ENCODE measurements at regions not wholly inside any gene's neighbourhood (a gene's known extent, or its start where the extent isn't known, plus 50 kb on each side); places are given as distances from the start of the nearest gene placed in this dataset.

DNA sequence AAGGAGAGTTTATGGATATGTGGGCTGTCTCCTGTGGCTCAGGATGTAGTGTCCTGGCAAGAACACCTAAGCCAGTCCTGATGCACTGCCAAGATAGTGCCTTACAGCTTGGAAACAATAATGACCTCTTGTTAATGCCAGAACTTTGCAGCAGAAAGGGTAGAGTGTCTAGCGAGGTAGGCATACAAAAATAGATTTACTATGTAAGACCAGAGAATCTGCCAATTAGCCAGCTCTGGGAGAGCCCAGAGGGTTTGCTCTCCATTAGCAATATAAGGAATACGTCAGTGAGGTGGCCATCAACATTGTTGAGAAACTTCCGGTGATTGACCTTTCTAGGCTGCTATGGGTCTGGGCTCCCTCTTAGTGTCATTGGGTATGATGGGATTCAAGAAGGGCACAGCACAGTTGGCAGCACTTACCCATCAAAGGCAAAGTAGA is 178.5 kb upstream of the GALNT2 start:
- Mint-ChIP-seq H3K27me3 (peaks cover 9% of the 10 kb centered on the region), H3K4me3 (no peak overlapping the region), H3K9me3 (no peaks in the 10 kb centered on the region), H3K36me3 (ENCODE audit: low read depth) (no peaks in the 10 kb centered on the region), H3K4me1 (no peaks in the 10 kb centered on the region), H3K27ac (no peak overlapping the region)
- intact Hi-C loops (cut with micrococcal nuclease) = no loop called here
- ATAC-seq (ENCODE audit: low read depth) (no peak), DNase-seq (no peak)
- CTCF ChIA-PET = no interaction called here
- TF ChIP-seq, protein P1, sequence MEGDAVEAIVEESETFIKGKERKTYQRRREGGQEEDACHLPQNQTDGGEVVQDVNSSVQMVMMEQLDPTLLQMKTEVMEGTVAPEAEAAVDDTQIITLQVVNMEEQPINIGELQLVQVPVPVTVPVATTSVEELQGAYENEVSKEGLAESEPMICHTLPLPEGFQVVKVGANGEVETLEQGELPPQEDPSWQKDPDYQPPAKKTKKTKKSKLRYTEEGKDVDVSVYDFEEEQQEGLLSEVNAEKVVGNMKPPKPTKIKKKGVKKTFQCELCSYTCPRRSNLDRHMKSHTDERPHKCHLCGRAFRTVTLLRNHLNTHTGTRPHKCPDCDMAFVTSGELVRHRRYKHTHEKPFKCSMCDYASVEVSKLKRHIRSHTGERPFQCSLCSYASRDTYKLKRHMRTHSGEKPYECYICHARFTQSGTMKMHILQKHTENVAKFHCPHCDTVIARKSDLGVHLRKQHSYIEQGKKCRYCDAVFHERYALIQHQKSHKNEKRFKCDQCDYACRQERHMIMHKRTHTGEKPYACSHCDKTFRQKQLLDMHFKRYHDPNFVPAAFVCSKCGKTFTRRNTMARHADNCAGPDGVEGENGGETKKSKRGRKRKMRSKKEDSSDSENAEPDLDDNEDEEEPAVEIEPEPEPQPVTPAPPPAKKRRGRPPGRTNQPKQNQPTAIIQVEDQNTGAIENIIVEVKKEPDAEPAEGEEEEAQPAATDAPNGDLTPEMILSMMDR (IDR thresholded peaks at IDR 0.05) = no peak
- POLR2A ChIA-PET = no interaction called here

DNA sequence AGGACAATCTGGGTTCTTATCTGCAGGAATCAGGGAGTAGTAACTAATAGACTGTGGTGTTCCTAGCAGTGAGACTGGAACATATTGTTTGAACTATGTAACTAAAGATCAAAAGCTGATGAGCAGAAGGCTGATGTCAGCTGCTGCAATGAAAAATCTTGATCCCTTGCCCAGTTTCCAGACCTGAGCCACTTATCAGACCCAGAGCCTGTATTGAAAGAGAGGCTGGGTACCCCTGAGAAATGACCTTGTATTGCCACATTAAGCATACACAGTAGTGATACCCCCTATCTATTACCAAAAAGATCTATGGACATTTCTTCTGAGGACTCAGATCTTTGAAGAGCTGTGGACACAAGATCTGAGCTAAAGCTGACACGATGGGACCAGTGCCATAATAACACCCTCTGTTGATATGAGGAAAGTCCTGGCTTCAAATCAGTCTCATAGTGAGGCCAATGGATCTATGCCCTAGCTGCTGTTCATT is 178.0 kb upstream of the GALNT2 start:
- H3K36me3 Mint-ChIP-seq (ENCODE audit: low read depth) = no peaks in the 10 kb centered on the region
- TF ChIP-seq, protein P1 (IDR thresholded peaks at IDR 0.05) = no peak
- intact Hi-C loops (cut with micrococcal nuclease) = no loop called here
- POLR2A ChIA-PET = no interaction called here
- H3K4me1 Mint-ChIP-seq = no peaks in the 10 kb centered on the region
- DNase-seq = no peak
- peaks cover 5% of the 10 kb centered on the region for H3K27me3 Mint-ChIP-seq
- no peak overlapping the region for H3K27ac Mint-ChIP-seq
- H3K9me3 Mint-ChIP-seq = no peaks in the 10 kb centered on the region
- CTCF ChIA-PET = no interaction called here
- H3K4me3 Mint-ChIP-seq = no peak overlapping the region
- no peak for ATAC-seq (ENCODE audit: low read depth)

DNA sequence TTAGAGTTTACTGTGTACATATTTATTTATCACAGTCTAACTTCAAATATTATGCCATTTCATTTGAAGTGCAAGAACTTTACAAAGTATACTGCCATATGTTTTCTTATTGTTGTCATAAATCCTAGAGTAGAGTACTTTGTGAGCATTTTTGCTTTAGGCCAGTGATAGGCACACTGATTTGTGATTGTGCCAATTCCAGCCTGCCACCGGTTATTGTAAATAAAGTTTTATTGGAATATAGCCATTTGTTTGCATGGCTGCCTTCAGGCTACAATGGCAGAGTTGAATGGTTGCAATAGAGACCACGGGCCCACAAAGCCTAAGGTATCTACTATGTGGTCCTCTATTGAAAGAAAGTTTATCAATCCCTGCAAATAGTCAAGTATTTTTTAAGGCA is 175.8 kb upstream of the GALNT2 start:
- DNase-seq = no peak
- no peaks in the 10 kb centered on the region for H3K4me1 Mint-ChIP-seq

DNA sequence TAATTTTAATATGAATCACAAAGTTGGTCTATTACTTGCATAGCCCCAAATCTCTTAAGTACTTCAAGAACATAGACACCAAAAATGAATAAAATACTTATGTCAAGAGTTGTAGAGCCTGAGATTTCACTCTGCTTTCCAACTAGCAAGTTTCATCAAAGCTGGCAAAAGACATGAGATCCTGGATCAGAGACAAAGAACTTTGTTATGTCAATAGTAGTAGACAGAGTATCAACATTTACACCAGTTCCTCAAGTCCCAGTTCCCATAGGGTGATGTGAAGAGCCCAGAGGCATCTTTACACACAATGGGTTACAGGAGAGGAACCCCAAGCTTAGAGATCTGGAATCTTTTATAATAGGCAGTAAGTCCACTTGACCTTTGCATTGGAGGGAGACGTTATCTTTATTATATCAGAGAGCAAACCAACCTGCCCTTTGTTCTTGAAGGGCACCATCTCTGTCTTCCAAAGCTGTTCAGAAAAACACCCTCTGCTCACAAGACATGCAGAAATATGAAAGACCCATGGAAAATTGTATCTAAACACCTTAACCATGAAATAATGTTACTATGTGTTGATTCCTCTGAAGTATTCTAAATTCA is 174.4 kb upstream of the GALNT2 start:
- intact Hi-C loops (cut with micrococcal nuclease) = no loop called here
- Mint-ChIP-seq H3K36me3 (ENCODE audit: low read depth) (no peaks in the 10 kb centered on the region), H3K27ac (no peak overlapping the region), H3K9me3 (no peaks in the 10 kb centered on the region), H3K4me3 (no peak overlapping the region), H3K4me1 (no peaks in the 10 kb centered on the region), H3K27me3 (peaks cover 15% of the 10 kb centered on the region)
- TF ChIP-seq, protein P1 (IDR thresholded peaks at IDR 0.05) = no peak
- ChIA-PET POLR2A (no interaction called here), CTCF (no interaction called here)
- no peak for ATAC-seq (ENCODE audit: low read depth)
- no peak for DNase-seq

More for the DNA sequence above, 175.8 kb upstream of the GALNT2 start:
- no peak overlapping the region for H3K4me3 Mint-ChIP-seq
- H3K36me3 Mint-ChIP-seq (ENCODE audit: low read depth) = no peaks in the 10 kb centered on the region
- ChIA-PET CTCF (no interaction called here), POLR2A (no interaction called here)
- no peak for ATAC-seq (ENCODE audit: low read depth)
- no peaks in the 10 kb centered on the region for H3K9me3 Mint-ChIP-seq
- intact Hi-C loops (cut with micrococcal nuclease) = no loop called here
- H3K27ac Mint-ChIP-seq = no peak overlapping the region
- peaks cover 12% of the 10 kb centered on the region for H3K27me3 Mint-ChIP-seq
- TF ChIP-seq, protein P1 (IDR thresholded peaks at IDR 0.05) = no peak

DNA sequence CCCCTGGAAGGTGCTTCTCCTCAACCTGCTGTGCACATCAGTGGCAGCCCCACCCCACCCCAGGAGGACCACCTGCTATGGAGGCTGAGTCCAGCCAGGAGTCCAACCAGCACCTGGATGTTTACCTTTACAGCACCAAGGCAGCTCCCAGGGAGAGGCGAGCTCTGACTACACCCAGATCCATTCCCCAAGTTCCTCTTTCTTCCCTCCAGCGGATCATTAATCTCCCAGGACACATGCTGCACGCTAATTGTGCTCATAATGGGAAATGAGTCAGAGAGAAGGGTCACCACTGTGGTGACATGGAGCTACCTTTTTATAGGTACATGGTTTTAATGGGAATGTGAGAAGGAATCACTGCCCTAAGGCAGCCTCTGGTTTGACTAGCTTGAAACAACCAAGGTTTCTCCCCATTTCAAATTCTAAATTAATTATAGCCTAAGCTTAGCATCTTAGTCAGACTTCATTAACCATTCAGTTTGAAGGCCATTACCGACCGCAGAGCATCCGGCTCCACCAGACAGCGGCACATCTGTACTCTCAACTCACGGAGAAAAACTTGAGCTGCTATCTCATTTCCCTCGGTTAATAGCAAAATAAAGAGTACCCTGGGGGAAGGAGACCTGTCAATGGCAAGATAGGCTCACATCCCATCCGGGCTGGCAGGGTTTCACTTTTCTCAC is 173.1 kb upstream of the GALNT2 start:
- ChIA-PET POLR2A (no interaction called here), CTCF (no interaction called here)
- Mint-ChIP-seq H3K4me1 (no peaks in the 10 kb centered on the region), H3K27me3 (peaks cover 20% of the 10 kb centered on the region), H3K27ac (no peak overlapping the region), H3K36me3 (ENCODE audit: low read depth) (no peaks in the 10 kb centered on the region), H3K4me3 (no peak overlapping the region), H3K9me3 (no peaks in the 10 kb centered on the region)
- ATAC-seq (ENCODE audit: low read depth) (no peak), DNase-seq (no peak)
- intact Hi-C loops (cut with micrococcal nuclease) = no loop called here
- TF ChIP-seq, protein P1 (IDR thresholded peaks at IDR 0.05) = no peak

Measured in activated B cell treated with CpG ODN at 0.5 μM for 24 hours (primary cell).